Dendritic cell treated with granulocyte-macrophage colony-stimulating factor and Interleukin-4, amounts not matched to agents 40 ng/mL and 50 ng/mL, for 4 days (primary cell): ENCODE measurements at regions not wholly inside any gene's neighbourhood (a gene's known extent, or its start where the extent isn't known, plus 50 kb on each side); places are given as distances from the start of the nearest gene placed in this dataset.

ENCODE experiments used
- H3K27ac Mint-ChIP-seq: one replicate; pipeline ENCODE4 v1.8.0; 2022; ENCODE audit warnings: mild to moderate bottlenecking, mixed read lengths
- H3K27me3 Mint-ChIP-seq: one replicate; pipeline ENCODE4 v1.8.0; 2022; ENCODE audit warnings: mild to moderate bottlenecking, mixed read lengths
- H3K36me3 Mint-ChIP-seq: one replicate; pipeline ENCODE4 v1.8.0; 2022; ENCODE audit warnings: low read depth, mixed read lengths
- H3K4me1 Mint-ChIP-seq: one replicate; pipeline ENCODE4 v1.8.0; 2022; ENCODE audit warnings: low read depth, mixed read lengths
- H3K4me3 Mint-ChIP-seq: one replicate; pipeline ENCODE4 v1.8.0; 2022; ENCODE audit warnings: mild to moderate bottlenecking, moderate library complexity, mixed read lengths
- H3K9me3 Mint-ChIP-seq: one replicate; pipeline ENCODE4 v1.8.0; 2022; ENCODE audit warnings: mixed read lengths
- intact Hi-C: fragments of 100-400 bp; cut with micrococcal nuclease; formaldehyde crosslinking; loops from one replicate; pipeline ENCODE4 v1.15.0; 2022

GRCh38 chr18:78693429-78693828 is 286.2 kb upstream of the SALL3 start:
- H3K4me1 Mint-ChIP-seq, result no peaks in the 10 kb centered on the region
- H3K9me3 Mint-ChIP-seq, result peaks cover 6% of the 10 kb centered on the region
- H3K27ac Mint-ChIP-seq, result no peak overlapping the region
- no peak overlapping the region for H3K4me3 Mint-ChIP-seq
- H3K27me3 Mint-ChIP-seq, result no peaks in the 10 kb centered on the region
- intact Hi-C loops, result no loop called here
- no peaks in the 10 kb centered on the region for H3K36me3 Mint-ChIP-seq

- no peaks in the 10 kb centered on the region for H3K27me3 Mint-ChIP-seq
- intact Hi-C loops, result no loop called here
- no peak overlapping the region for H3K27ac Mint-ChIP-seq
- H3K4me1 Mint-ChIP-seq, result no peaks in the 10 kb centered on the region
- H3K36me3 Mint-ChIP-seq, result no peaks in the 10 kb centered on the region
- H3K9me3 Mint-ChIP-seq, result peaks cover 6% of the 10 kb centered on the region
- no peak overlapping the region for H3K4me3 Mint-ChIP-seq
These were observed 282.8 kb upstream of the SALL3 start for GRCh38 chr18:78696698-78697435.

GRCh38 chr18:78697446-78697845 is 282.2 kb upstream of the SALL3 start:
- Mint-ChIP-seq H3K36me3 (no peaks in the 10 kb centered on the region), H3K27ac (no peak overlapping the region)
- intact Hi-C loops, result no loop called here

GRCh38 chr18:78698914-78699313 is 280.7 kb upstream of the SALL3 start:
- intact Hi-C loops, result no loop called here
- no peaks in the 10 kb centered on the region for H3K4me1 Mint-ChIP-seq
- H3K36me3 Mint-ChIP-seq, result no peaks in the 10 kb centered on the region
- no peak overlapping the region for H3K27ac Mint-ChIP-seq
- H3K27me3 Mint-ChIP-seq, result peaks cover 2% of the 10 kb centered on the region
- no peak overlapping the region for H3K4me3 Mint-ChIP-seq
- peaks cover 13% of the 10 kb centered on the region for H3K9me3 Mint-ChIP-seq

More at GRCh38 chr18:78697446-78697845, 282.2 kb upstream of the SALL3 start:
- Mint-ChIP-seq H3K27me3 (peaks cover 1% of the 10 kb centered on the region), H3K4me3 (no peak overlapping the region), H3K9me3 (peaks cover 6% of the 10 kb centered on the region), H3K4me1 (no peaks in the 10 kb centered on the region)

- Mint-ChIP-seq H3K4me1 (no peaks in the 10 kb centered on the region), H3K36me3 (no peaks in the 10 kb centered on the region), H3K4me3 (no peak overlapping the region), H3K9me3 (peaks cover 19% of the 10 kb centered on the region), H3K27ac (no peak overlapping the region), H3K27me3 (peaks cover 2% of the 10 kb centered on the region)
- intact Hi-C loops, result no loop called here
These were observed 280.1 kb upstream of the SALL3 start for GRCh38 chr18:78699499-78699898.

GRCh38 chr18:78701771-78702396 is 277.7 kb upstream of the SALL3 start:
- Mint-ChIP-seq H3K9me3 (peaks cover 20% of the 10 kb centered on the region), H3K4me3 (no peak overlapping the region), H3K27me3 (peaks cover 2% of the 10 kb centered on the region), H3K36me3 (no peaks in the 10 kb centered on the region), H3K27ac (no peak overlapping the region), H3K4me1 (no peaks in the 10 kb centered on the region)
- intact Hi-C loops, result no loop called here

- no peak overlapping the region for H3K27ac Mint-ChIP-seq
- intact Hi-C loops, result no loop called here
- H3K27me3 Mint-ChIP-seq, result peaks cover 2% of the 10 kb centered on the region
- no peaks in the 10 kb centered on the region for H3K36me3 Mint-ChIP-seq
- H3K4me1 Mint-ChIP-seq, result no peaks in the 10 kb centered on the region
- H3K4me3 Mint-ChIP-seq, result no peak overlapping the region
- H3K9me3 Mint-ChIP-seq, result peaks cover 22% of the 10 kb centered on the region
These were observed 276.3 kb upstream of the SALL3 start for GRCh38 chr18:78703291-78703690.

- Mint-ChIP-seq H3K27me3 (peaks cover 2% of the 10 kb centered on the region), H3K9me3 (peaks cover 38% of the 10 kb centered on the region), H3K4me1 (no peaks in the 10 kb centered on the region)
These were observed 274.6 kb upstream of the SALL3 start for GRCh38 chr18:78704971-78705461.

GRCh38 chr18:78709261-78709809 is 270.3 kb upstream of the SALL3 start:
- no peak overlapping the region for H3K27ac Mint-ChIP-seq
- H3K27me3 Mint-ChIP-seq, result no peaks in the 10 kb centered on the region
- no peak overlapping the region for H3K4me3 Mint-ChIP-seq
- no peaks in the 10 kb centered on the region for H3K4me1 Mint-ChIP-seq
- peaks cover 41% of the 10 kb centered on the region for H3K9me3 Mint-ChIP-seq
- intact Hi-C loops, result no loop called here
- no peaks in the 10 kb centered on the region for H3K36me3 Mint-ChIP-seq

More at GRCh38 chr18:78704971-78705461, 274.6 kb upstream of the SALL3 start:
- no peak overlapping the region for H3K4me3 Mint-ChIP-seq
- no peak overlapping the region for H3K27ac Mint-ChIP-seq
- intact Hi-C loops, result no loop called here
- H3K36me3 Mint-ChIP-seq, result no peaks in the 10 kb centered on the region

- no peaks in the 10 kb centered on the region for H3K27me3 Mint-ChIP-seq
- no peaks in the 10 kb centered on the region for H3K4me1 Mint-ChIP-seq
- peaks cover 39% of the 10 kb centered on the region for H3K9me3 Mint-ChIP-seq
- H3K4me3 Mint-ChIP-seq, result no peak overlapping the region
- no peaks in the 10 kb centered on the region for H3K36me3 Mint-ChIP-seq
- no peak overlapping the region for H3K27ac Mint-ChIP-seq
- intact Hi-C loops, result no loop called here
These were observed 268.3 kb upstream of the SALL3 start for GRCh38 chr18:78711316-78711715.

- Mint-ChIP-seq H3K9me3 (peaks cover 39% of the 10 kb centered on the region), H3K27ac (no peak overlapping the region), H3K4me1 (no peaks in the 10 kb centered on the region), H3K4me3 (no peak overlapping the region), H3K36me3 (no peaks in the 10 kb centered on the region), H3K27me3 (no peaks in the 10 kb centered on the region)
- intact Hi-C loops, result no loop called here
These were observed 267.6 kb upstream of the SALL3 start for GRCh38 chr18:78711971-78712370.

GRCh38 chr18:78713069-78713468 is 266.5 kb upstream of the SALL3 start:
- Mint-ChIP-seq H3K9me3 (peaks cover 42% of the 10 kb centered on the region), H3K27me3 (no peaks in the 10 kb centered on the region), H3K36me3 (no peaks in the 10 kb centered on the region), H3K4me1 (no peaks in the 10 kb centered on the region), H3K4me3 (no peak overlapping the region), H3K27ac (no peak overlapping the region)
- intact Hi-C loops, result no loop called here

- Mint-ChIP-seq H3K36me3 (no peaks in the 10 kb centered on the region), H3K9me3 (peaks cover 42% of the 10 kb centered on the region), H3K4me1 (no peaks in the 10 kb centered on the region), H3K27ac (no peak overlapping the region), H3K27me3 (no peaks in the 10 kb centered on the region), H3K4me3 (no peak overlapping the region)
- intact Hi-C loops, result no loop called here
These were observed 265.9 kb upstream of the SALL3 start for GRCh38 chr18:78713726-78714125.

GRCh38 chr18:78716022-78716421 is 263.6 kb upstream of the SALL3 start:
- no peaks in the 10 kb centered on the region for H3K4me1 Mint-ChIP-seq
- peaks cover 24% of the 10 kb centered on the region for H3K9me3 Mint-ChIP-seq
- H3K36me3 Mint-ChIP-seq, result no peaks in the 10 kb centered on the region
- intact Hi-C loops, result no loop called here
- H3K27ac Mint-ChIP-seq, result no peak overlapping the region
- peaks cover 5% of the 10 kb centered on the region for H3K27me3 Mint-ChIP-seq
- H3K4me3 Mint-ChIP-seq, result no peak overlapping the region
